ENCODE measurements at regions not wholly inside any gene's neighbourhood (a gene's known extent, or its start where the extent isn't known, plus 50 kb on each side); places are given as distances from the start of the nearest gene placed in this dataset.

DNA sequence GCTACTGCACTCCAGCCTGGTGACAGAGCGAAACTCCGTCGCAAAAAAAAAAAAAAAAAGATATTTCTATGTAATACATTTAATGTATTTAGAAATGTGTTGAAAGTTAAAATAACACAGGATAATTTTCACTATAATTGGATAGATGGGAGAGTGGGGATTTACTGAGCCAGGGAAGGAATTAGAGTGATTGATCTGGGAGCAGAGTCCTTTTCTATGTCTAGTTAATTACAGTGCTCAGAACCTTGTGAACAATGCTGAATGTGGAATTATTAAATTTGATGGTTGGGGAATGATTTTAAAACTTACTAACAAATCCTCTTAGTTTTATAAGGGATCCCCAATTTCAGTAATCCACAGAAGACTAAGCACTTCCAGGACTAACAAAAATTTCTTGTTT lies 239.7 kb downstream of the CSNK1G3 start:
- TF ChIP-seq, protein P1, sequence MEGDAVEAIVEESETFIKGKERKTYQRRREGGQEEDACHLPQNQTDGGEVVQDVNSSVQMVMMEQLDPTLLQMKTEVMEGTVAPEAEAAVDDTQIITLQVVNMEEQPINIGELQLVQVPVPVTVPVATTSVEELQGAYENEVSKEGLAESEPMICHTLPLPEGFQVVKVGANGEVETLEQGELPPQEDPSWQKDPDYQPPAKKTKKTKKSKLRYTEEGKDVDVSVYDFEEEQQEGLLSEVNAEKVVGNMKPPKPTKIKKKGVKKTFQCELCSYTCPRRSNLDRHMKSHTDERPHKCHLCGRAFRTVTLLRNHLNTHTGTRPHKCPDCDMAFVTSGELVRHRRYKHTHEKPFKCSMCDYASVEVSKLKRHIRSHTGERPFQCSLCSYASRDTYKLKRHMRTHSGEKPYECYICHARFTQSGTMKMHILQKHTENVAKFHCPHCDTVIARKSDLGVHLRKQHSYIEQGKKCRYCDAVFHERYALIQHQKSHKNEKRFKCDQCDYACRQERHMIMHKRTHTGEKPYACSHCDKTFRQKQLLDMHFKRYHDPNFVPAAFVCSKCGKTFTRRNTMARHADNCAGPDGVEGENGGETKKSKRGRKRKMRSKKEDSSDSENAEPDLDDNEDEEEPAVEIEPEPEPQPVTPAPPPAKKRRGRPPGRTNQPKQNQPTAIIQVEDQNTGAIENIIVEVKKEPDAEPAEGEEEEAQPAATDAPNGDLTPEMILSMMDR (IDR thresholded peaks at IDR 0.05; ENCODE audit: low read depth, low read length, missing control alignments) = no peak
- no peak overlapping the region for H3K27ac ChIP-seq
- no peak overlapping the region for H3K4me3 ChIP-seq (ENCODE audit: low read depth, low read length)
- H3K36me3 ChIP-seq (replicated peaks) = no peaks in the 10 kb centered on the region
- DNase-seq = no peak
- H3K27me3 ChIP-seq (replicated peaks) = no peaks in the 10 kb centered on the region
- in situ Hi-C loops (cut with HindIII; ENCODE audit: low pct_ligation_motif_present, low sequenced_read_pairs) = no loop called here

DNA sequence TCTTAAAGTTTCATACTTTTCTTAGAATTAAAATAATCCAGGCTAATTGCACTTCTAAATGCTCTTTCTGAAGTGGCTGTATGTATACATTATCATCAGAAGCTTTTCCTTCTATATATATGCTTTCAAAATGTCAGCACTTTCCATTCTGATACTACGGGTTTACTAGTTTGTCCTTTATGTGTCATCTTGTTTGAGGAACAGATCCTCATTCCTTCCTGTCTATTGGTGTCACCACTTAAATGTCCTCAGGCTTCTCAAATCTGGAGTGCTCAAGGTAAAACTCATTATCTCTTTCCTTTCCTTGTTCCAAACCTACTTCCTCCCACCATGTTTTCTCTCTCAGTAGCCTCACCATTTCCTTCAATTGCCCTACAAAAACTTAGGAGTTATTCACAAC lies 236.3 kb downstream of the CSNK1G3 start:
- H3K4me3 ChIP-seq (ENCODE audit: low read depth, low read length) = no peak overlapping the region
- no peak overlapping the region for H3K27ac ChIP-seq
- no peak for DNase-seq
- in situ Hi-C loops (cut with HindIII; ENCODE audit: low pct_ligation_motif_present, low sequenced_read_pairs) = no loop called here
- TF ChIP-seq, protein P1 (IDR thresholded peaks at IDR 0.05; ENCODE audit: low read depth, low read length, missing control alignments) = no peak
- H3K36me3 ChIP-seq (replicated peaks) = no peaks in the 10 kb centered on the region
- no peaks in the 10 kb centered on the region for H3K27me3 ChIP-seq (replicated peaks)

GRCh38 chr5:123746683-123747360 lies 234.8 kb downstream of the CSNK1G3 start:
- no peak for DNase-seq
- TF ChIP-seq, protein P1 (IDR thresholded peaks at IDR 0.05; ENCODE audit: low read depth, low read length, missing control alignments) = no peak
- Histone ChIP-seq H3K36me3 (replicated peaks) (no peaks in the 10 kb centered on the region), H3K4me3 (ENCODE audit: low read depth, low read length) (no peak overlapping the region), H3K27me3 (replicated peaks) (no peaks in the 10 kb centered on the region), H3K27ac (no peak overlapping the region)
- in situ Hi-C loops (cut with HindIII; ENCODE audit: low pct_ligation_motif_present, low sequenced_read_pairs) = no loop called here

DNA sequence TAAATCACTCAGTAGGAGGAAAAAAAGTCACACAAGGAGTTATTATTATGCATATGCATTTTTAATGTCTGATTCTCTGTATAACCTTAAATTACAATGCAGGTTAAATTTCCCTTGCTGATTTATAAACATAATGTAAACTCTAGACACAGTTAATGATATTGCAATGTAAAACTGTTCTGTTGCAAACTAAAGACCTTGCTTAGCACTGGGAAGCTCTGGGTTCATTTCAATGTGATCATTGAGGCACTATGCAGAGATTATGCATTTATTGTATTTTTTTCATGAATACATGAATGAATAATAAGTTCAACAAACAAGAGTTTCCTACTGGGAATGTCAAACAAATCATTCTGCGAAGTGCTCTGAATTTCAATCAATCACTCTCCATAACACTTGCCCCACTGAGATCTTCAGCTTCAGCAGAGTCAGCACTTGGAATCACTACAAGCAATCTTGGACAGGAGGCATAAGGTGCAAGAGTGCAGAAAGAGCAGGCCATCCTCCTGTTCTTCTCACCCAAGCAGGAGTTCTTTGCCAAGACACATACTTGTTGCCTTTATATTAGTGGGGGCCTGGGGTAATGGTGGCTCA lies 232.1 kb downstream of the CSNK1G3 start:
- no peaks in the 10 kb centered on the region for H3K27me3 ChIP-seq (replicated peaks)
- no peak for DNase-seq
- H3K4me3 ChIP-seq (ENCODE audit: low read depth, low read length) = no peak overlapping the region
- no peaks in the 10 kb centered on the region for H3K36me3 ChIP-seq (replicated peaks)
- TF ChIP-seq, protein P1 (IDR thresholded peaks at IDR 0.05; ENCODE audit: low read depth, low read length, missing control alignments) = no peak
- no peak overlapping the region for H3K27ac ChIP-seq
- in situ Hi-C loops (cut with HindIII; ENCODE audit: low pct_ligation_motif_present, low sequenced_read_pairs) = no loop called here

- H3K36me3 ChIP-seq (replicated peaks) = no peaks in the 10 kb centered on the region
- H3K27ac ChIP-seq = no peak overlapping the region
- TF ChIP-seq, protein P1 (IDR thresholded peaks at IDR 0.05; ENCODE audit: low read depth, low read length, missing control alignments) = no peak
- DNase-seq = no peak
- no peak overlapping the region for H3K4me3 ChIP-seq (ENCODE audit: low read depth, low read length)
- in situ Hi-C loops (cut with HindIII; ENCODE audit: low pct_ligation_motif_present, low sequenced_read_pairs) = no loop called here
- no peaks in the 10 kb centered on the region for H3K27me3 ChIP-seq (replicated peaks)
Observed at GRCh38 chr5:123735384-123735783, 223.4 kb downstream of the CSNK1G3 start.

GRCh38 chr5:123732257-123732656 lies 220.3 kb downstream of the CSNK1G3 start:
- Histone ChIP-seq H3K36me3 (replicated peaks) (no peaks in the 10 kb centered on the region), H3K27ac (no peak overlapping the region), H3K27me3 (replicated peaks) (no peaks in the 10 kb centered on the region), H3K4me3 (ENCODE audit: low read depth, low read length) (no peak overlapping the region)
- TF ChIP-seq, protein P1 (IDR thresholded peaks at IDR 0.05; ENCODE audit: low read depth, low read length, missing control alignments) = no peak
- in situ Hi-C loops (cut with HindIII; ENCODE audit: low pct_ligation_motif_present, low sequenced_read_pairs) = no loop called here
- DNase-seq = no peak
